Astrocyte (in vitro differentiated cells and primary cell): ENCODE measurements at regions not wholly inside any gene's neighbourhood (a gene's known extent, or its start where the extent isn't known, plus 50 kb on each side); places are given as distances from the start of the nearest gene placed in this dataset.

ENCODE experiments used
- DNase-seq: peaks from one replicate; pipeline ENCODE4 v3.0.0-alpha.2; 2010; ENCODE audit warnings: low read depth
- FAIRE-seq: peaks from 2 replicates; lab custom pipeline; 2011; peaks lifted over from hg19 to GRCh38; lab: Jason Lieb, UNC
- H2AFZ ChIP-seq: 2 replicates; pipeline ENCODE4 v1.6.0; 2012; ENCODE audit warnings: low read depth, low read length, inconsistent platforms
- H3K27ac ChIP-seq: 2 replicates; pipeline ENCODE4 v1.5.1; 2011; ENCODE audit warnings: low read depth, low read length, inconsistent platforms
- H3K27me3 ChIP-seq: 2 replicates; pipeline ENCODE4 v1.6.0; 2011; ENCODE audit warnings: low read length, inconsistent platforms; ENCODE audit not compliant: insufficient read depth
- H3K36me3 ChIP-seq: 2 replicates; pipeline ENCODE4 v1.5.1; 2011; ENCODE audit warnings: low read length, inconsistent platforms; ENCODE audit not compliant: insufficient read depth
- H3K4me1 ChIP-seq: 2 replicates; pipeline ENCODE4 v1.5.1; 2011; ENCODE audit warnings: low read length, inconsistent platforms; ENCODE audit not compliant: insufficient read depth
- H3K4me2 ChIP-seq: 2 replicates; pipeline ENCODE4 v1.6.0; 2012; ENCODE audit warnings: low read length, inconsistent platforms
- H3K4me3 ChIP-seq: 2 replicates; pipeline ENCODE4 v1.5.1; 2011; ENCODE audit warnings: low read depth, mild to moderate bottlenecking, low read length, inconsistent platforms; ENCODE audit not compliant: insufficient read depth
- H3K79me2 ChIP-seq: 2 replicates; pipeline ENCODE4 v1.6.0; 2012; ENCODE audit warnings: mild to moderate bottlenecking, low read length, inconsistent platforms; ENCODE audit not compliant: insufficient read depth
- H3K9ac ChIP-seq: 2 replicates; pipeline ENCODE4 v1.6.0; 2012; ENCODE audit warnings: mild to moderate bottlenecking, low read length, inconsistent platforms
- H3K9me3 ChIP-seq: 2 replicates; pipeline ENCODE4 v1.5.1; 2012; ENCODE audit warnings: low read depth, mild to moderate bottlenecking, low read length, inconsistent platforms; ENCODE audit not compliant: insufficient read depth
- H4K20me1 ChIP-seq: 2 replicates; pipeline ENCODE4 v1.6.0; 2012; ENCODE audit warnings: low read length, inconsistent platforms; ENCODE audit not compliant: insufficient read depth
- H3K27ac Mint-ChIP-seq: one replicate; pipeline ENCODE4 v1.8.0; 2021; ENCODE audit warnings: mild to moderate bottlenecking, mixed read lengths; ENCODE audit not compliant: unreplicated experiment
- H3K27me3 Mint-ChIP-seq: one replicate; pipeline ENCODE4 v1.8.0; 2021; ENCODE audit warnings: low read depth, mixed read lengths; ENCODE audit not compliant: unreplicated experiment
- H3K36me3 Mint-ChIP-seq: one replicate; pipeline ENCODE4 v1.8.0; 2021; ENCODE audit warnings: low read depth, mixed read lengths; ENCODE audit not compliant: unreplicated experiment
- H3K4me1 Mint-ChIP-seq: one replicate; pipeline ENCODE4 v1.8.0; 2021; ENCODE audit warnings: low read depth, mixed read lengths; ENCODE audit not compliant: unreplicated experiment
- H3K4me3 Mint-ChIP-seq: one replicate; pipeline ENCODE4 v1.8.0; 2021; ENCODE audit warnings: mild to moderate bottlenecking, moderate library complexity, mixed read lengths; ENCODE audit not compliant: unreplicated experiment
- H3K9me3 Mint-ChIP-seq: one replicate; pipeline ENCODE4 v1.8.0; 2021; ENCODE audit warnings: mild to moderate bottlenecking, mixed read lengths; ENCODE audit not compliant: unreplicated experiment
- EZH2 ChIP-seq: IDR thresholded peaks from 2 replicates; pipeline ENCODE4 v1.6.1; 2012; ENCODE audit warnings: mild to moderate bottlenecking, low read length, inconsistent platforms; ENCODE audit not compliant: insufficient read depth
- TF ChIP-seq, protein P1 (sequence below): IDR thresholded peaks from 2 replicates; pipeline ENCODE4 v1.5.1; 2011; ENCODE audit warnings: low read depth, mild to moderate bottlenecking, inconsistent platforms, low read length, moderate library complexity; ENCODE audit not compliant: insufficient read depth

DNA sequence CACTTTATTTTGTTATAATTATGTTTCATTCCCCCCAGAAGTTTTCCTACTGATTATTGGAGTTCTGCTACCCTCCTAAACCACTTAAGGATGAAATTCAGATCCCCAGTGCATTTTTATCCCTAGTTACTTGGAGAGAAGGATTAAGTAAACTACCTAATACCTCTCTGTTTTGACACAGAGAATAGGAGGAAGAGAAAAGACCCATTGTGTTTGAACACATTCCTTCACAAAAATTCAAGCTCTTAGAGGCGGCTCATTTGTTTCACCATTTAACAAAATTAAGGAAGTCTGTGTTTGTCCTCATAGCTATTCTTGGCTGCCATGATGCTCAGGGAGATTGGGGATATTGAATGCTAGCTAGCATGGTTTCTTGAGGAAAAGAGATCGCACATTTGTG is 492.6 kb downstream of the EBF1 start:
- H3K4me1 Mint-ChIP-seq, result peaks cover 9% of the 10 kb centered on the region
- no peak overlapping the region for H3K27ac Mint-ChIP-seq
- no peak overlapping the region for H3K4me2 ChIP-seq
- H4K20me1 ChIP-seq, result no peaks in the 10 kb centered on the region
- H3K79me2 ChIP-seq, result no peaks in the 10 kb centered on the region
- H3K4me3 ChIP-seq, result no peak overlapping the region
- no peaks in the 10 kb centered on the region for H3K36me3 ChIP-seq
- no peaks in the 10 kb centered on the region for H3K36me3 Mint-ChIP-seq
- no peak overlapping the region for H3K4me3 Mint-ChIP-seq
- H3K4me1 ChIP-seq, result peaks cover 5% of the 10 kb centered on the region
- TF ChIP-seq EZH2, result no peak
- TF ChIP-seq, protein P1, sequence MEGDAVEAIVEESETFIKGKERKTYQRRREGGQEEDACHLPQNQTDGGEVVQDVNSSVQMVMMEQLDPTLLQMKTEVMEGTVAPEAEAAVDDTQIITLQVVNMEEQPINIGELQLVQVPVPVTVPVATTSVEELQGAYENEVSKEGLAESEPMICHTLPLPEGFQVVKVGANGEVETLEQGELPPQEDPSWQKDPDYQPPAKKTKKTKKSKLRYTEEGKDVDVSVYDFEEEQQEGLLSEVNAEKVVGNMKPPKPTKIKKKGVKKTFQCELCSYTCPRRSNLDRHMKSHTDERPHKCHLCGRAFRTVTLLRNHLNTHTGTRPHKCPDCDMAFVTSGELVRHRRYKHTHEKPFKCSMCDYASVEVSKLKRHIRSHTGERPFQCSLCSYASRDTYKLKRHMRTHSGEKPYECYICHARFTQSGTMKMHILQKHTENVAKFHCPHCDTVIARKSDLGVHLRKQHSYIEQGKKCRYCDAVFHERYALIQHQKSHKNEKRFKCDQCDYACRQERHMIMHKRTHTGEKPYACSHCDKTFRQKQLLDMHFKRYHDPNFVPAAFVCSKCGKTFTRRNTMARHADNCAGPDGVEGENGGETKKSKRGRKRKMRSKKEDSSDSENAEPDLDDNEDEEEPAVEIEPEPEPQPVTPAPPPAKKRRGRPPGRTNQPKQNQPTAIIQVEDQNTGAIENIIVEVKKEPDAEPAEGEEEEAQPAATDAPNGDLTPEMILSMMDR, result no peak
- H3K27me3 ChIP-seq, result no peaks in the 10 kb centered on the region
- no peaks in the 10 kb centered on the region for H3K9me3 ChIP-seq
- no peaks in the 10 kb centered on the region for H3K9me3 Mint-ChIP-seq
- no peak overlapping the region for H2AFZ ChIP-seq
- no peak overlapping the region for H3K27ac ChIP-seq
- H3K9ac ChIP-seq, result no peak overlapping the region
- no peak for DNase-seq
- H3K27me3 Mint-ChIP-seq, result no peaks in the 10 kb centered on the region
- no peak for FAIRE-seq

DNA sequence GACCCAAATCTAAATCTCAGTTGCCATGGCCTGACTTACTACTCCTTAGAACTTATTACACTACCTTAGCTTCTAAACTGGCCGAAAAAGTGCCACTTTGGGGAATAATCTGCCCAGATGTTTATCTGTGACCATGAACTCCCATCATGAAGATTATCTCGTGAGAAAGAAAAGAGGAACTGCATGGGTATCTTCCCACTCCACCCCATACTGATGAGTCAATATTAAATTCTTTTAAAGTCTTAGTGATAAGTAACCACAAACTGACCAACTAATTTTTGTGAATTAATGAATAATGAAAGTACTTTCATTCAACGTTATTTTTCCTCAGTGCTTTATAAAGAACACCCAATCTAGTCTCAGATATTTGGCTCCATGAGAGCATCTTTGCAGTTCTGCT is 493.5 kb downstream of the EBF1 start:
- H3K4me2 ChIP-seq, result no peak overlapping the region
- H3K79me2 ChIP-seq, result no peaks in the 10 kb centered on the region
- FAIRE-seq (no peak), DNase-seq (peak; percentile 46)
- no peak overlapping the region for H2AFZ ChIP-seq
- Mint-ChIP-seq H3K9me3 (no peaks in the 10 kb centered on the region), H3K4me3 (no peak overlapping the region), H3K4me1 (peaks cover 8% of the 10 kb centered on the region), H3K36me3 (no peaks in the 10 kb centered on the region), H3K27ac (no peak overlapping the region), H3K27me3 (no peaks in the 10 kb centered on the region)
- no peaks in the 10 kb centered on the region for H3K27me3 ChIP-seq
- H3K4me1 ChIP-seq, result peaks cover 5% of the 10 kb centered on the region
- no peaks in the 10 kb centered on the region for H4K20me1 ChIP-seq
- no peak for TF ChIP-seq EZH2
- TF ChIP-seq, protein P1, result no peak
- H3K9me3 ChIP-seq, result no peaks in the 10 kb centered on the region
- H3K27ac ChIP-seq, result no peak overlapping the region
- H3K36me3 ChIP-seq, result no peaks in the 10 kb centered on the region
- H3K4me3 ChIP-seq, result no peak overlapping the region
- H3K9ac ChIP-seq, result no peak overlapping the region

DNA sequence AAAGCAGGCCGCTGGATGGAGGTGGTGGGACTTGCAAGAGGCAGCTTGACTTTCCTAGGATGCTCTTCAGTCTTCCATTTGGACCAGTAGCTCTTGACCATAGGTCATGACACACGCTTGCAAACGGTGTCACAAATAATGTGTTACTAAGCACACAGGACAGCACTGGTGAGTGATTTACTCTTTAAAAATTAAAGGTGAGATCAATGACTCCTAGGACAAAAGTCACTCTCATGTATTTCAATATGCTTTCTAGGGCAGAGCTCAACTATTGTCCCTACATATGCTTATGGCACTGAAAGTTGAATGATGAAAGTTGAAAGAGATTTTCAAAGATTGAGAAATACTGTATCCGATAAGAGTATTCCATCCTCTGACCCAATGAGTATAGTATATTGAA is 496.7 kb downstream of the EBF1 start:
- DNase-seq (no peak), FAIRE-seq (no peak)
- peaks cover 3% of the 10 kb centered on the region for H3K27me3 Mint-ChIP-seq
- Histone ChIP-seq H3K27ac (no peak overlapping the region), H3K36me3 (no peaks in the 10 kb centered on the region), H3K27me3 (no peaks in the 10 kb centered on the region), H3K4me1 (peaks cover 5% of the 10 kb centered on the region), H3K4me3 (no peak overlapping the region), H3K9me3 (no peaks in the 10 kb centered on the region), H4K20me1 (no peaks in the 10 kb centered on the region), H2AFZ (no peak overlapping the region), H3K79me2 (no peaks in the 10 kb centered on the region), H3K9ac (no peak overlapping the region), H3K4me2 (no peak overlapping the region)
- H3K36me3 Mint-ChIP-seq, result no peaks in the 10 kb centered on the region
- H3K27ac Mint-ChIP-seq, result no peak overlapping the region
- H3K4me3 Mint-ChIP-seq, result no peak overlapping the region
- no peaks in the 10 kb centered on the region for H3K9me3 Mint-ChIP-seq
- no peaks in the 10 kb centered on the region for H3K4me1 Mint-ChIP-seq
- TF ChIP-seq, protein P1, result no peak
